Parathyroid adenoma (tissue), 2 donors: ENCODE measurements at regions not wholly inside any gene's neighbourhood (a gene's known extent, or its start where the extent isn't known, plus 50 kb on each side); places are given as distances from the start of the nearest gene placed in this dataset.

Experiments
- H2AFZ ChIP-seq: fragments of 300-600 bp; sonication (generic); one replicate; pipeline ENCODE4 v1.7.0; 2017; ENCODE audit warnings: antibody characterized with exemption, mild to moderate bottlenecking
- H3K27ac ChIP-seq: fragments of 300-600 bp; sonication (generic); one replicate; pipeline ENCODE4 v1.7.0; 2017
- H3K27me3 ChIP-seq: fragments of 300-600 bp; sonication (generic); one replicate; pipeline ENCODE4 v1.7.0; 2017; ENCODE audit warnings: low read length; ENCODE audit not compliant: control insufficient read depth, insufficient read depth
- H3K36me3 ChIP-seq: fragments of 300-600 bp; sonication (generic); one replicate; pipeline ENCODE4 v1.7.0; 2017; ENCODE audit warnings: low read length; ENCODE audit not compliant: control insufficient read depth, insufficient read depth
- H3K4me1 ChIP-seq: fragments of 300-600 bp; sonication (generic); one replicate; pipeline ENCODE4 v1.7.0; 2017; ENCODE audit warnings: control low read depth
- H3K4me2 ChIP-seq: fragments of 300-600 bp; sonication (generic); one replicate; pipeline ENCODE4 v1.7.0; 2017; ENCODE audit warnings: low read length
- H3K4me3 ChIP-seq: fragments of 300-600 bp; sonication (generic); one replicate; pipeline ENCODE4 v1.7.0; 2017; ENCODE audit warnings: low read depth, low read length
- H3K79me2 ChIP-seq: fragments of 300-600 bp; sonication (generic); one replicate; pipeline ENCODE4 v1.7.0; 2017; ENCODE audit warnings: control low read depth
- H3K9ac ChIP-seq: fragments of 300-600 bp; sonication (generic); one replicate; pipeline ENCODE4 v1.7.0; 2017; ENCODE audit warnings: mild to moderate bottlenecking
- H3K9me3 ChIP-seq: fragments of 300-600 bp; sonication (generic); one replicate; pipeline ENCODE4 v1.7.0; 2017; ENCODE audit warnings: low read length; ENCODE audit not compliant: control insufficient read depth
- TF ChIP-seq, protein P1 (sequence below): fragments of 300-600 bp; sonication (generic); IDR thresholded peaks from one replicate; pipeline ENCODE4 v1.7.0; 2017; ENCODE audit warnings: antibody characterized with exemption, mild to moderate bottlenecking
- donor health status: primary hyperparathyroidism.

- no peaks in the 10 kb centered on the region for H3K79me2 ChIP-seq
- no peak overlapping the region for H2AFZ ChIP-seq
- H3K4me1 ChIP-seq = no peaks in the 10 kb centered on the region
- H3K27ac ChIP-seq = no peak overlapping the region
- no peak overlapping the region for H3K4me2 ChIP-seq
- no peaks in the 10 kb centered on the region for H3K36me3 ChIP-seq
- no peaks in the 10 kb centered on the region for H3K27me3 ChIP-seq
- no peak overlapping the region for H3K9ac ChIP-seq
- TF ChIP-seq, protein P1, sequence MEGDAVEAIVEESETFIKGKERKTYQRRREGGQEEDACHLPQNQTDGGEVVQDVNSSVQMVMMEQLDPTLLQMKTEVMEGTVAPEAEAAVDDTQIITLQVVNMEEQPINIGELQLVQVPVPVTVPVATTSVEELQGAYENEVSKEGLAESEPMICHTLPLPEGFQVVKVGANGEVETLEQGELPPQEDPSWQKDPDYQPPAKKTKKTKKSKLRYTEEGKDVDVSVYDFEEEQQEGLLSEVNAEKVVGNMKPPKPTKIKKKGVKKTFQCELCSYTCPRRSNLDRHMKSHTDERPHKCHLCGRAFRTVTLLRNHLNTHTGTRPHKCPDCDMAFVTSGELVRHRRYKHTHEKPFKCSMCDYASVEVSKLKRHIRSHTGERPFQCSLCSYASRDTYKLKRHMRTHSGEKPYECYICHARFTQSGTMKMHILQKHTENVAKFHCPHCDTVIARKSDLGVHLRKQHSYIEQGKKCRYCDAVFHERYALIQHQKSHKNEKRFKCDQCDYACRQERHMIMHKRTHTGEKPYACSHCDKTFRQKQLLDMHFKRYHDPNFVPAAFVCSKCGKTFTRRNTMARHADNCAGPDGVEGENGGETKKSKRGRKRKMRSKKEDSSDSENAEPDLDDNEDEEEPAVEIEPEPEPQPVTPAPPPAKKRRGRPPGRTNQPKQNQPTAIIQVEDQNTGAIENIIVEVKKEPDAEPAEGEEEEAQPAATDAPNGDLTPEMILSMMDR = no peak
- no peak overlapping the region for H3K4me3 ChIP-seq
- no peaks in the 10 kb centered on the region for H3K9me3 ChIP-seq
Measured at GRCh38 chr6:98670045-98670746, 164.2 kb upstream of the POU3F2 start.

GRCh38 chr6:98672681-98673475 is 161.5 kb upstream of the POU3F2 start:
- TF ChIP-seq, protein P1 = no peak
- H3K9ac ChIP-seq = no peak overlapping the region
- H3K4me2 ChIP-seq = no peak overlapping the region
- no peaks in the 10 kb centered on the region for H3K36me3 ChIP-seq
- no peak overlapping the region for H3K27ac ChIP-seq
- H2AFZ ChIP-seq = no peak overlapping the region
- H3K79me2 ChIP-seq = no peaks in the 10 kb centered on the region
- H3K9me3 ChIP-seq = no peaks in the 10 kb centered on the region
- no peaks in the 10 kb centered on the region for H3K27me3 ChIP-seq
- H3K4me1 ChIP-seq = no peaks in the 10 kb centered on the region
- H3K4me3 ChIP-seq = no peak overlapping the region

DNA sequence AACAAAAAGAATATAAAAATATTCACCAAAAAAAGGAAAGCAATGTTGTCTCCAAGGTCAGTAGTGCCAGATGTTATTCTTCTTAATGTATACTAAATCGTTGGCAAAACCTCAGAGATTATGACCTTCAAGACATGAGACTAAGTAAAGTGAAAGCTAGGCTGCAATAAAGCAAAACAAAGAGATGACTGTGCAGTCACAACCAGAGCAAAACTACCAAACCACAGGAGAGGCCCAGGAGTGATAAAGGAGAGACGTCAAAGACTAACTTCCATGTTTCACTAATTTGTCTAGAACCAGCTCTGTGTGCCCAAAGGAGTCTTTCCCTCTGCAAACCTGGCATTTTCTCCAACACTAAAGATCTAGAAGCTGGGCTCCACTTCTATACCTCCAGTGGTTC is 155.9 kb upstream of the POU3F2 start:
- Histone ChIP-seq H2AFZ (no peak overlapping the region), H3K4me2 (no peak overlapping the region), H3K4me3 (no peak overlapping the region), H3K36me3 (no peaks in the 10 kb centered on the region), H3K79me2 (no peaks in the 10 kb centered on the region), H3K9me3 (no peaks in the 10 kb centered on the region), H3K27ac (no peak overlapping the region), H3K9ac (no peak overlapping the region), H3K4me1 (no peaks in the 10 kb centered on the region), H3K27me3 (no peaks in the 10 kb centered on the region)
- TF ChIP-seq, protein P1 = no peak

GRCh38 chr6:98686008-98686601 is 148.3 kb upstream of the POU3F2 start:
- H2AFZ ChIP-seq = no peak overlapping the region
- H3K4me2 ChIP-seq = no peak overlapping the region
- H3K9ac ChIP-seq = no peak overlapping the region
- no peaks in the 10 kb centered on the region for H3K36me3 ChIP-seq
- no peak overlapping the region for H3K27ac ChIP-seq
- H3K4me3 ChIP-seq = no peak overlapping the region
- H3K27me3 ChIP-seq = no peaks in the 10 kb centered on the region
- H3K9me3 ChIP-seq = no peaks in the 10 kb centered on the region
- TF ChIP-seq, protein P1 = no peak
- H3K4me1 ChIP-seq = no peaks in the 10 kb centered on the region
- no peaks in the 10 kb centered on the region for H3K79me2 ChIP-seq
